SK-N-SH treated with all-trans-retinoic acid at 6 μM for 48 hours (cell line): ENCODE measurements at regions not wholly inside any gene's neighbourhood (a gene's known extent, or its start where the extent isn't known, plus 50 kb on each side); places are given as distances from the start of the nearest gene placed in this dataset.

ENCODE experiments used
- ARNTL ChIP-seq: fragments of 450-650 bp; formaldehyde crosslinking; IDR thresholded peaks from 2 replicates; pipeline ENCODE4 v1.5.0; 2020; ENCODE audit warnings: low read depth, mild to moderate bottlenecking, moderate library complexity, borderline replicate concordance
- BACH2 ChIP-seq: fragments of 250-450 bp; sonication (Bioruptor Pico); IDR thresholded peaks from 2 replicates; pipeline ENCODE4 v1.9.0; 2021; ENCODE audit warnings: mild to moderate bottlenecking, borderline replicate concordance
- ESRRG ChIP-seq: fragments of 250-450 bp; sonication (Bioruptor Pico); IDR thresholded peaks from 2 replicates; pipeline ENCODE4 v1.6.1; 2021; ENCODE audit warnings: mild to moderate bottlenecking
- ISL1 ChIP-seq: fragments of 250-450 bp; sonication (Bioruptor Pico); IDR thresholded peaks from 2 replicates; pipeline ENCODE4 v2.1.2; 2022; ENCODE audit warnings: mild to moderate bottlenecking, moderate library complexity
- PATZ1 ChIP-seq: fragments of 250-450 bp; sonication (Bioruptor Pico); IDR thresholded peaks from 2 replicates; pipeline ENCODE4 v1.8.0; 2020; ENCODE audit warnings: mild to moderate bottlenecking, moderate library complexity, borderline replicate concordance
- RARB ChIP-seq: fragments of 250-450 bp; sonication (Bioruptor Pico); IDR thresholded peaks from 2 replicates; pipeline ENCODE4 v1.8.0; 2021; ENCODE audit warnings: mild to moderate bottlenecking, moderate library complexity
- SNAI2 ChIP-seq: fragments of 250-450 bp; sonication (Bioruptor Pico); IDR thresholded peaks from 2 replicates; pipeline ENCODE4 v1.5.0; 2020; ENCODE audit warnings: mild to moderate bottlenecking, moderate library complexity
- ZFP30 ChIP-seq: fragments of 450-650 bp; formaldehyde crosslinking; IDR thresholded peaks from 2 replicates; pipeline ENCODE4 v1.5.0; 2022; ENCODE audit warnings: mild to moderate bottlenecking, moderate library complexity
- ZNF565 ChIP-seq: fragments of 450-650 bp; formaldehyde crosslinking; conservative IDR thresholded peaks from 2 replicates; pipeline ENCODE4 v1.5.0; 2020; ENCODE audit warnings: low read depth, mild to moderate bottlenecking, moderate library complexity
- ZNF70 ChIP-seq: fragments of 450-650 bp; formaldehyde crosslinking; IDR thresholded peaks from 2 replicates; pipeline ENCODE4 v1.5.0; 2020; ENCODE audit warnings: mild to moderate bottlenecking, moderate library complexity
- ZNF8 ChIP-seq: fragments of 450-650 bp; formaldehyde crosslinking; IDR thresholded peaks from 2 replicates; pipeline ENCODE4 v1.5.0; 2020; ENCODE audit warnings: mild to moderate bottlenecking, moderate library complexity
- TF ChIP-seq, protein P1 (sequence below): fragments of 250-450 bp; sonication (Bioruptor Pico); IDR thresholded peaks from 2 replicates; pipeline ENCODE4 v1.5.1; 2020; ENCODE audit warnings: low read depth, mild to moderate bottlenecking, moderate library complexity

- no peak for TF ChIP-seq PATZ1 (CRISPR knock-in tag)
- TF ChIP-seq SNAI2 (CRISPR knock-in tag), result no peak
- TF ChIP-seq BACH2 (CRISPR knock-in tag), result no peak
- no peak for TF ChIP-seq ZNF8
- no peak for TF ChIP-seq RARB (CRISPR knock-in tag)
- TF ChIP-seq ZNF70 (CRISPR knock-in tag), result no peak
- TF ChIP-seq ZNF565 (CRISPR knock-in tag), result no peak
- no peak for TF ChIP-seq ISL1 (CRISPR knock-in tag)
- TF ChIP-seq, protein P1, sequence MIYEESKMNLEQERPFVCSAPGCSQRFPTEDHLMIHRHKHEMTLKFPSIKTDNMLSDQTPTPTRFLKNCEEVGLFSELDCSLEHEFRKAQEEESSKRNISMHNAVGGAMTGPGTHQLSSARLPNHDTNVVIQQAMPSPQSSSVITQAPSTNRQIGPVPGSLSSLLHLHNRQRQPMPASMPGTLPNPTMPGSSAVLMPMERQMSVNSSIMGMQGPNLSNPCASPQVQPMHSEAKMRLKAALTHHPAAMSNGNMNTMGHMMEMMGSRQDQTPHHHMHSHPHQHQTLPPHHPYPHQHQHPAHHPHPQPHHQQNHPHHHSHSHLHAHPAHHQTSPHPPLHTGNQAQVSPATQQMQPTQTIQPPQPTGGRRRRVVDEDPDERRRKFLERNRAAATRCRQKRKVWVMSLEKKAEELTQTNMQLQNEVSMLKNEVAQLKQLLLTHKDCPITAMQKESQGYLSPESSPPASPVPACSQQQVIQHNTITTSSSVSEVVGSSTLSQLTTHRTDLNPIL (CRISPR knock-in tag), result no peak
- no peak for TF ChIP-seq ZFP30 (CRISPR knock-in tag)
- no peak for TF ChIP-seq ESRRG (CRISPR knock-in tag)
- TF ChIP-seq ARNTL (CRISPR knock-in tag), result no peak
Measured at GRCh38 chr5:109478830-109479229, 69.1 kb upstream of the PJA2 start.
